SIG-M5 treated with dmso at 0.1 percent for 504 hours (cell line): ENCODE measurements at regions not wholly inside any gene's neighbourhood (a gene's known extent, or its start where the extent isn't known, plus 50 kb on each side); places are given as distances from the start of the nearest gene placed in this dataset.

Experiments used
- DNase-seq: peaks from one replicate; lab custom pipeline; 2025; ENCODE audit not compliant: unreplicated experiment; lab: John Stamatoyannopoulos, UW

GRCh38 chr5:2696156-2696807 lies 55.2 kb downstream of the IRX2 start:
- no peak for DNase-seq

GRCh38 chr5:2695200-2695891 lies 56.1 kb downstream of the IRX2 start:
- peak; percentile 48 for DNase-seq

DNA sequence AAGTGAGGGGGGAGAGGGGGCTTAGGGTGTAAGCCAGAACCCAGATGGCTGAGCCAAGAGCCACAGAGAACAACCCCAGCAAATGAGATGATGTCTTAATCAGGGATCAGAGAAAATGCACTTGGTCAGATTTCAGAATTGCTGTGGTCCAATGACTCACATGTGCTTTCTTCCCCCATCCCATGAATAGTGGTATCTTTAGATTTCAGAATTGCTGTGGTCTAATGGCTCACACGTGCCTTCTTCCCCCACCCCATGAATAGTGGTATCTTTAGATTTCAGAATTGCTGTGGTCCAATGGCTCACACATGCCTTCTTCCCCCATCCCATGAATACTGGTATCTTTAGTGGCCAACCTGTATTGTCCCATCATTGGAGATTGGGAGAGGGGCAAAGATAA lies 59.9 kb downstream of the IRX2 start:
- no peak for DNase-seq

DNA sequence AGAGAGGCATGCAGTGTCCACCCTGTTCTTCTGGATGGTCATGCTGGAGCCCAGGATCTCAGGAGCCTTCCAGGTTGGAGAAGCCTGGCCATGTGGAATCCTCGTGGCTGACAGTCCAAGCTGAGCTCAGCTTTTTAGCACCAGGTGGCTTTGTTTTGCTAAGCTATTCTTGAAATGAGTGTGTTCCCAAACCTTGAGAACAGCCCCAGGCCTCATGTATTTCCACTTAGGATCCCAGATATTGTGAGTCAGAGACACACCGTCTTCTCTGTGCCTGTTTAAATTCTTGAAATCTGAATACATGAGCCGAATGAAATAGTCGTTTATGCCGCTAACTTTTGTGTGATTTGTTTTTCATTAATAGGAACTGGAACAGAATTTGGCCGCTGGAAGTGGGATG lies 61.2 kb downstream of the IRX2 start:
- no peak for DNase-seq

- no peak for DNase-seq
These were observed 62.9 kb downstream of the IRX2 start for GRCh38 chr5:2688586-2688985.

DNA sequence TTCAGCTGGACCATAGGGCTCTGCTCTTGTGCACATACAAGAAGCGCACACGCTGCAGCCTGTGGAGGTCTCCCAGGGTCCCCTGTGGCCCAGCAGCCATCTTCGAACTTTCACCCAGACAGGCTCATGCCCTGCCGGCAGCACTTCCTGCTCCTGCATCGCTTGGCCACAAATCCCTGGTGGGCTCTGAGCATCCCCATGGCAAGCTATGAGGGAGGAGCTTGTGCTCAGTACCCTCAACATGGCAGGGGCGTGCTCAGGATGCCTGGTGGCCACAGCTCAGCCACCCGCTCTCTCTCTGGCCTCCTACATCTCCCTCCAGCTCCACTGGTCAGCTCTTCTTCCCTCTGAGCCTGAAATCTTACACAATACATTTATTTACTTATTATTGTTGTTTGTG lies 63.7 kb downstream of the IRX2 start:
- DNase-seq: no peak

- DNase-seq: no peak
These were observed 65.0 kb downstream of the IRX2 start for GRCh38 chr5:2686321-2687124.

DNA sequence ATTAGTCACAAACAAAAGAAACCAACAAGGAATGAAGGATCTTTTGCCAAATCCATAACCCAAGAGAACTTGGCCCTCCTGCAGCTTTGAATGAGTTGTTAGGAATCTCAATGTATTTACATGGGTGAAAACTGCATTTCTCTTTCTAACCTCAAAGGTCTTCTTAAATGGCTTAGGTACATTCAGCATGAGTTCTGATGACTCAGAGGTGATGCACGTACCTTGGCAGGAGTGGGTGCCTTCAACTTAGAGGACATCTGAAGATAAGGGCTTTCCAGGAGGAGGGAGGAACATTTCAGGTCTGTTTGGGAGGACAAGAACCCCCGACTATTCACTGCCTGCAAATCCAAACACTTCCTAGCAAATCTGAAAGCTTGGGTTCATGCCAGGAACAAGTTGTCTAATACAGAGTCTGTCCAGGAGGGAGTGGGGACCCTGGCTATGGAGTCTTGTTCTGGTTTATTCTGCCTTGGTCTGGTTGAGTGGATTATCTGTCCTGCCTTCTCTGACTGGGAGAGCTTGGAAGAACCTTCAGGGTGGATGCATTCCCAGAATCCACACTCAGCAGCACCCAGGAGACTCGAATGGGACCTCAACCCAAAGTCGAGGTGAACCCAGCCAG lies 65.7 kb downstream of the IRX2 start:
- DNase-seq: no peak

DNA sequence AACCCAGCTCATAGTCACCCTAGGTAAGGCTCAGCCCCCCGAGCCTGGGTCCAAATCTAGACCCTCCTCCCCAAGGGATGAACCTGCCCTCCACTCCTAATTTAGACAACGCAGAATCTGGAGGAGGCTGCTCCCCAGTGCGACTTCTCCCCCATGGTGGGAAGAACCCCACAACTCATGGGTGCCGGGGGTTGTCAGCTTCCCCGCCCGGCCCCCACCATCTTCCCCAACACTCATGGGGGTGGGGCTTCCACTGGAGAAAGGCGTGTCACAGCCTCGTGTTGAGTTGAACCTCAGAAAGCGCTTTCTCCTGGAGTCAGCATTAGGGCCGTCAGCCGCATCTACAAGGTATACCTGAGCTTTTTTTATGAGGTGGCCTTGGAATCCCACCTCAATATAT lies 66.9 kb downstream of the IRX2 start:
- no peak for DNase-seq

DNA sequence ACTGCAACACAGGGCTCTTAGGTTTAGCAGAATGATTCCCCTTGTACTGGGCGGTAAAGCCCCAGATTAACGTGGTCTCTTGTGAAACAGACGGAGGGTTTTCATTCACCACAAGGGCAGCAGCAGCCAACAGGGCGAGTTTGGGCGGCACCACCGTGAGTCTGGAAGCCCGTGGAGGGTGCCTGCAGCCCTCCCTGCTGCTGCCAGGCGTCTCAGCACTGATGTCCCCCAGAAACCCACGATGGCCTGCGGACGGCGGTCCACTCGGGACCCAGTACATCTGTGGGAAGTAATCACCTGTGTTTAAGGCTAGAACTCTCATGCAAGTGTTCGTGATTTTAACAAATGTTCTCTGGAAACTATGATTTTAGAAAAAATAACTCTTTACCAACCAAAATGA lies 67.8 kb downstream of the IRX2 start:
- no peak for DNase-seq

DNA sequence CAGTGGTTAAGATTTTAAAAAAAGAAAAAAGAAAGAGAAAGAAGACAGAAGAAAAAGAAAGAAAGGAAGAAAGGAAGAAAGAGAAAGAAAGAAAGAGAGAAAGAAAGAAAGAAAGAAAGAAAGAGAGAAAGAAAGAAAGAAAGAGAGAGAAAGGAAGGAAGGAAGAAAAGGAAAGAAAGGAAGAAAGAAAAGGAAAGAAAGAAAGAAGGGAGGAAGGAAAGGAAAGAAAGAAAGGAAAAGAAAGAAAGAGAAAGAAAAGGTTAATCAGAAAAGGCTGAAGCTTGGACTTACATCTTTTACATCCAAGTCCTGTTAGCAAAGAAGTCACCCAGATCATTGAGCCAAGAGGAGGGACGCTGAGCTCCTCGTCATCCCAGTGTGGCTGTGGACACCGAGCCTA lies 70.0 kb downstream of the IRX2 start:
- DNase-seq: no peak

GRCh38 chr5:2680979-2681378 lies 70.5 kb downstream of the IRX2 start:
- no peak for DNase-seq

DNA sequence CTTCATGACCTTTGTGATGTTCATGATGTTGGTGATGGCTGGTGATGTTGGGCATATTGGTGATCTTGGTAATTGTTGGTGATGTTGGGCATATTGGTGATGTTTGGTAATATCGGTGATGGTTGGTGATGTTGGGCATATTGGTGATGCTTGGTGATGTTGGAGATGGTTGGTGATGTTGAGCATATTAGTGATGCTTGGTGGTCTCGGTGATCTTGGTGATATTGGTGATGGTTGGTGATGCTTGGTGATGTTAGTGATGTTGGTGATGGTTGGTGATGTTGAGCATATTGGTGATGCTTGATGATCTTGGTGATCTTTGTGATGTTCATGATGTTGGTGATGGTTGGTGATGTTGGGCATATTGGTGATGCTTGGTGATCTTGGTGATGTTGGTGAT lies 73.8 kb downstream of the IRX2 start:
- DNase-seq: no peak

- no peak for DNase-seq
These were observed 75.9 kb downstream of the IRX2 start for GRCh38 chr5:2675548-2675947.

GRCh38 chr5:2674456-2674855 lies 77.0 kb downstream of the IRX2 start:
- DNase-seq: no peak

DNA sequence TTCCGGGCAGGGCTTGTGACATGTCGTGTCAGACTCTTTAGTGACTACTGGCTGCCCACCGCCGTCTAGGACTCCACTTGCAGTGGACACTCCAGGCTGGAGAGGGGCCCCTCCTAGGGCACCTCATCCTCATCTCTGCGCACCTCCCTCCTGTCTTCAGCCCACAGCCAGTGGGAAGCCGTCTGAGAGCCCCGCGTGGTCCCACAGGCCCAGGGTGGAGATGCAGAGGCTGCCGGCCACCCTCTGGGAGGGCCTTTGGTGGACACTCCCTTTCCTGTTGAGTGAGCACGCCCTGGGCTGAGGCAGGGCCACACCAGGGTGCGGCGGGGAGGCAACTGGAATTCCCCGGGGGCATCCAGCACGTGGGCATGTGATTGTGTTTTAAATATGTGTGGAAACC lies 80.5 kb downstream of the IRX2 start:
- DNase-seq: no peak

- DNase-seq: no peak
These were observed 81.6 kb downstream of the IRX2 start for GRCh38 chr5:2669913-2670312.

- no peak for DNase-seq
These were observed 82.2 kb downstream of the IRX2 start for GRCh38 chr5:2669259-2669658.

DNA sequence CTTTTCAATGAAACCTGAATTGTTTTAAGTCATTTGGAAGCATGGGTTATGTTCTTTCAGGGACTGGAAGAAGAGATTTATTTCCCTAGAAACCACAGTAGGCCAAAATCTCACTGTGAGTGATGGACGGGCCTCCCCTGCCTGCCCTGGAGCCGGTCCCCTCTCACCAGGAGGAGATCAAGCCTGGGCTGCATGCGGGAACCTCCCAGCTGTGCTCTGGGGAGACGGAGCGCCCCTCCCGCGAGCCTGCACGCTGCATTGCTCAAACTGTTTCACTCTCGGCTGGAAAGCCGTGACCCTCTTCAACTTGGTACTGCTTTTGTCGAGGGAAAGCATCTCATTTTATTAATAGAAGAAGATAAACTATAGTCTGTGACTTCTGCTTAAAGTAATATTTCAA lies 85.4 kb downstream of the IRX2 start:
- no peak for DNase-seq

GRCh38 chr5:2663489-2663888 lies 88.0 kb downstream of the IRX2 start:
- no peak for DNase-seq

DNA sequence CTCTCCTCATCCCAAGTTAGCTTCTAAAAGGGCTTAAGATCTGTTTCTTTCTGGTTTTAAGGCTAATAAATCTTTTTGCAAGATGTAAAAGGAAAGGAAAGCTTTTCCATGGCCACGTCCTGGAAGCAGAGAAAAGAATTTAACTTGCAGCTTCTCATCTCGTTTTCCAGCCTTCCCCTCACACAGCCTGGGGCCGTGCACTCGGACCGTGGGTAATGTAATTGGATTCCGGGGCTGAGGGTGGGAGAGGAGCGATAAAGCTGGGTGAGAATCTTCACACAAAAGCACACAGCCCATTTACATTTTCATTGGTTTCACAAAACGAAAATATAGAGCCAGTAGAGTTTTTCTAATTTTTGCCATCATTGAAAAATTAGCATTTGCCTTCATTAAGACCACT lies 91.2 kb downstream of the IRX2 start:
- no peak for DNase-seq
